ENCODE measurements at regions not wholly inside any gene's neighbourhood (a gene's known extent, or its start where the extent isn't known, plus 50 kb on each side); places are given as distances from the start of the nearest gene placed in this dataset.

DNA sequence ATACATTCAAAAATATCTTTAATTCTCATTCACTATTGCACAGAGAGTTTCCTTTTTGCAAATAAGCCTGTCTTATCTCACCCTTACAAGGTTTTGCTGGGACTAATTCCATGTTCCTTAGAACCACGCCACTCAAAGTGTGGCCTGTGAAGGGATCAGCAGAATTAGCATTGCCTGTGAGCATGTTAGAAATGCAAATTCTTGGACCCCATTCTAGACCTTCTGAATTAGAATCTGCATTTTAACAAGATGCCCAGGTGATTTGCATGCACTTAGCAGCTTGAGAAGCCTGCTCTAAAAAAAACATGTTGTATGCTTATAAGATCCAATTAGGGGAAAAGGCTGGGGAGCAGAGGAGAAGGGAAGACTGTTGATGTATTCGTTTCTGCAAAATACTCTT is 460.0 kb downstream of the NTRK2 start:
- Histone ChIP-seq H3K27ac (no peak overlapping the region), H3K9me3 (no peaks in the 10 kb centered on the region), H3K27me3 (no peaks in the 10 kb centered on the region), H3K36me3 (no peaks in the 10 kb centered on the region), H3K4me3 (no peak overlapping the region), H3K4me1 (no peaks in the 10 kb centered on the region)
- WGBS = 87% methylated on average over 2 of the region's 2 CpGs
- TF ChIP-seq EP300 (IDR thresholded peaks at IDR 0.05) (no peak), POLR2A (IDR thresholded peaks at IDR 0.05) (no peak), POLR2AphosphoS5 (IDR thresholded peaks at IDR 0.05) (no peak)
- TF ChIP-seq, protein P1, sequence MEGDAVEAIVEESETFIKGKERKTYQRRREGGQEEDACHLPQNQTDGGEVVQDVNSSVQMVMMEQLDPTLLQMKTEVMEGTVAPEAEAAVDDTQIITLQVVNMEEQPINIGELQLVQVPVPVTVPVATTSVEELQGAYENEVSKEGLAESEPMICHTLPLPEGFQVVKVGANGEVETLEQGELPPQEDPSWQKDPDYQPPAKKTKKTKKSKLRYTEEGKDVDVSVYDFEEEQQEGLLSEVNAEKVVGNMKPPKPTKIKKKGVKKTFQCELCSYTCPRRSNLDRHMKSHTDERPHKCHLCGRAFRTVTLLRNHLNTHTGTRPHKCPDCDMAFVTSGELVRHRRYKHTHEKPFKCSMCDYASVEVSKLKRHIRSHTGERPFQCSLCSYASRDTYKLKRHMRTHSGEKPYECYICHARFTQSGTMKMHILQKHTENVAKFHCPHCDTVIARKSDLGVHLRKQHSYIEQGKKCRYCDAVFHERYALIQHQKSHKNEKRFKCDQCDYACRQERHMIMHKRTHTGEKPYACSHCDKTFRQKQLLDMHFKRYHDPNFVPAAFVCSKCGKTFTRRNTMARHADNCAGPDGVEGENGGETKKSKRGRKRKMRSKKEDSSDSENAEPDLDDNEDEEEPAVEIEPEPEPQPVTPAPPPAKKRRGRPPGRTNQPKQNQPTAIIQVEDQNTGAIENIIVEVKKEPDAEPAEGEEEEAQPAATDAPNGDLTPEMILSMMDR (IDR thresholded peaks at IDR 0.05) = no peak
- no peak for DNase-seq (ENCODE audit: low spot score in 2 of 2)

DNA sequence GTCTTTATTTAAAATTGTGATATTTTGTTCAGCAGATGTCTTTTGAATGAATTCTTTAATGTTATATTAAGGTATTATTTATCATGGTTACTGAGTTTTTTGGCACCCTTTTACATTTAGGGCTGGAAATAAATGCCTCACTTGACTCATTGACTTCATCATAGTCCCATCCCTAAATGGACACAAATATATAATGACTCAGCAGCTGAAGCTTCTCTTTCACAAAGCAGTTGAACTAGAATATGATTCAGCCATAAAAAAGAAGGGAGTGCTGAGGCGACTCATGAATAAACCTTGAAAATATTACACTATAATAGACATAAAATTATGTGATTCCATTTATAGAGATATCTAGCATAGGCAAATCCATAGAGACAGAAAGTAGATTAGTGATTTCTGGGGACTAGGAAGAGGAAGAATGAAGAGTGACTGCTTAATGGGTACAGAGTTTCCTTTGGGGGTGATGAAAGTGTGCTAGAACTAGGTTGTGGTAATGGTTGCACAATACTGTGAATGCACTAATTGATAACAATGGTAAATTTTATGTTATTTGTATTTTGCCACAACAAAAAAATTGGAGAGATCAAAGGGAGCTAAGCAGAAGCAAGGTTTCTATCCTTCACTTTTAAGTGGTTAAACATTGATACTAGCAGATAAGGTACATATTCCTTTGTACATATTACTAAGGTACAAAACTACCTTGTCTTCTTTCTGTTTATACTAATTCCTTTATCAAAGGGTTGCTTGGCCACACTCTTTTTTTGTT is 449.6 kb downstream of the NTRK2 start:
- Histone ChIP-seq H3K4me3 (no peak overlapping the region), H3K27me3 (no peaks in the 10 kb centered on the region), H3K27ac (no peak overlapping the region), H3K4me1 (no peaks in the 10 kb centered on the region), H3K9me3 (no peaks in the 10 kb centered on the region), H3K36me3 (no peaks in the 10 kb centered on the region)
- 63% methylated on average over 1 of the region's 1 CpG for WGBS
- no peak for DNase-seq (ENCODE audit: low spot score in 2 of 2)
- TF ChIP-seq EP300 (IDR thresholded peaks at IDR 0.05) = no peak
- TF ChIP-seq, protein P1 (IDR thresholded peaks at IDR 0.05) = no peak
- no peak for TF ChIP-seq POLR2A (IDR thresholded peaks at IDR 0.05)
- no peak for TF ChIP-seq POLR2AphosphoS5 (IDR thresholded peaks at IDR 0.05)

DNA sequence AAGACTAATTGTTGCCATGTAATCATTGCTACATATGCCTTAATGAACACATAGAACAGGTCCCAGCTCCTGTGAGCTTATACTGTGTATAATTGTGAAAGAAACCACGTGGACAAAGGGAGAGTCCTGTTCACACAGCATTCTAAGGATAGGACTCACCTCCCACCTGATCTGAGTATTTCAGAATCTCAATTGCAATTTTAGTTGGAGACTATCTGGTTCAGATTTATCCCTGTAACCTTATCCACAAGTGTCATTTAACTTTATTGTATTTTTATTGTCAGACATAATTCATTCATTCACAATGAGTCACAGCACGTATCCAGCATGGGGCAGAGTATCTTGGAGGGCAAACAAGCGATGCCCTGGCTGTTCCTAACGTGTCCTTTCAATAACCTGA is 448.3 kb downstream of the NTRK2 start:
- no peak for DNase-seq (ENCODE audit: low spot score in 2 of 2)
- TF ChIP-seq EP300 (IDR thresholded peaks at IDR 0.05) = no peak
- TF ChIP-seq POLR2AphosphoS5 (IDR thresholded peaks at IDR 0.05) = no peak
- TF ChIP-seq, protein P1 (IDR thresholded peaks at IDR 0.05) = no peak
- TF ChIP-seq POLR2A (IDR thresholded peaks at IDR 0.05) = no peak
- no peaks in the 10 kb centered on the region for H3K27me3 ChIP-seq
- no peaks in the 10 kb centered on the region for H3K9me3 ChIP-seq
- WGBS = 58% methylated on average over 4 of the region's 4 CpGs
- H3K36me3 ChIP-seq = no peaks in the 10 kb centered on the region
- no peak overlapping the region for H3K4me3 ChIP-seq
- no peaks in the 10 kb centered on the region for H3K4me1 ChIP-seq
- no peak overlapping the region for H3K27ac ChIP-seq

DNA sequence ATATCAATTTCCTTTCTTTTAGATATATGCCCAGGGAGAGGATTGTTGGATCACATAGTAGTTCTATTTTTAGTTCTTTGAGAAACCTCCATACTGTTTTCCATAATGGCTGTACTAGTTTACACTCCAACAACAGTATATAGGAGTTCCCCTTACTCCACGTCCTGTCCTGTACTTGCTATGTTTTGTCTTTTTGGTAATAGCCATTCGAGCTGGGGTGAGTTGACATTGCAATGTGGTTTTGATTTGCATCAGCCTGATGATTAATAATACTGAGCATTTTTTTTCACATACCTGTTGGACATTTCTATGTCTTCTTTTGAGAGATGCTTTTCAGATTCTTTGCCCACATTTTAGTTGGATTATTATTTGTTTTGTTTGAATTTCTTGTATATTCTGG is 445.9 kb downstream of the NTRK2 start:
- Histone ChIP-seq H3K4me3 (no peak overlapping the region), H3K36me3 (no peaks in the 10 kb centered on the region), H3K27ac (no peak overlapping the region), H3K27me3 (no peaks in the 10 kb centered on the region), H3K9me3 (no peaks in the 10 kb centered on the region), H3K4me1 (no peaks in the 10 kb centered on the region)
- no peak for DNase-seq (ENCODE audit: low spot score in 2 of 2)
- TF ChIP-seq, protein P1 (IDR thresholded peaks at IDR 0.05) = no peak
- 73% methylated on average over 2 of the region's 2 CpGs for WGBS

DNA sequence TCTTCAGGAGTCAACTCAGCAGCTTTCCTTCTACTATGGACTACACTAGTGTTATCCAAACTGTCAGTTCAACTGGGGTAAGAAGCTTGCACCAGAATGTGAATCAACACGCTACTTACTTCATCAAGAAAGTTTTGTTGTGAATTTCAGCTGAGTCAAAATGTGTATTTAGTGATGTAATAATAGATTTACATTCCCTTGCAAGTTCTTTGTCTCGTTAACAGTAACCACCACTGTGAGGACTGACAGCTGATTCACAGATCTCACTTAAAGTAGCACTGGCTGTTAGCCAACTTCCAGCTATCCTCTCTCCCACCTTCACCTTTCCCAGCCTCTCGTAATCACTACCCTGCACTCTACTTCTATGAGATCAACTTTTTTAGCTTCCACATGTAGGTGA is 445.3 kb downstream of the NTRK2 start:
- no peaks in the 10 kb centered on the region for H3K27me3 ChIP-seq
- H3K27ac ChIP-seq = no peak overlapping the region
- no peaks in the 10 kb centered on the region for H3K9me3 ChIP-seq
- H3K4me3 ChIP-seq = no peak overlapping the region
- WGBS = 79% methylated on average over 3 of the region's 3 CpGs
- no peak for DNase-seq (ENCODE audit: low spot score in 2 of 2)
- no peaks in the 10 kb centered on the region for H3K36me3 ChIP-seq
- no peak for TF ChIP-seq POLR2A (IDR thresholded peaks at IDR 0.05)
- no peak for TF ChIP-seq EP300 (IDR thresholded peaks at IDR 0.05)
- TF ChIP-seq POLR2AphosphoS5 (IDR thresholded peaks at IDR 0.05) = no peak
- TF ChIP-seq, protein P1 (IDR thresholded peaks at IDR 0.05) = no peak
- no peaks in the 10 kb centered on the region for H3K4me1 ChIP-seq
